Colonic mucosa (tissue), 4 donors: ENCODE measurements at regions not wholly inside any gene's neighbourhood (a gene's known extent, or its start where the extent isn't known, plus 50 kb on each side); places are given as distances from the start of the nearest gene placed in this dataset.

Source experiments
- DNase-seq: peaks from one replicate; pipeline ENCODE4 v3.0.0-alpha.2; 2020
- H3K27ac ChIP-seq: fragments of 200-600 bp; one replicate; pipeline ENCODE4 v1.8.0; 2021
- H3K27me3 ChIP-seq: fragments of 200-600 bp; one replicate; pipeline ENCODE4 v1.8.0; 2021
- H3K36me3 ChIP-seq: fragments of 200-600 bp; one replicate; pipeline ENCODE4 v1.8.0; 2021
- H3K4me1 ChIP-seq: fragments of 200-600 bp; one replicate; pipeline ENCODE4 v1.8.0; 2021; ENCODE audit warnings: mild to moderate bottlenecking
- H3K4me3 ChIP-seq: fragments of 200-600 bp; one replicate; pipeline ENCODE4 v1.8.0; 2021
- H3K9ac ChIP-seq, 2 donors: one replicate each; pipeline ENCODE4 v1.7.0; 2013; ENCODE audit warnings: control low read depth in 2 of 2, low read depth in 2 of 2, low read length in 2 of 2
- H3K9me3 ChIP-seq: fragments of 200-600 bp; one replicate; pipeline ENCODE4 v1.8.0; 2021
- CTCF ChIP-seq: fragments of 200-600 bp; IDR thresholded peaks from one replicate; pipeline ENCODE4 v1.8.0; 2022; ENCODE audit warnings: antibody characterized with exemption, mild to moderate bottlenecking
- intact Hi-C: fragments of 100-400 bp; cut with DNase I; formaldehyde crosslinking; loops from one replicate; pipeline ENCODE4 v1.14.1; 2022
- donor health status: healthy.
- donor health status: DM: no; HTN: no; CAD: no.
- donor health status: DM: no; HTN: no; CAD: no.

- Histone ChIP-seq H3K4me3 (no peak overlapping the region), H3K36me3 (no peaks in the 10 kb centered on the region), H3K4me1 (no peaks in the 10 kb centered on the region), H3K9me3 (no peaks in the 10 kb centered on the region), H3K27ac (no peak overlapping the region), H3K27me3 (no peaks in the 10 kb centered on the region), H3K9ac (no peak overlapping the region)
- no peak for TF ChIP-seq CTCF
- no peak for DNase-seq
- intact Hi-C loops, result no loop called here
These were observed 214.6 kb downstream of the CBLN2 start for GRCh38 chr18:72329533-72329932.

- no peaks in the 10 kb centered on the region for H3K9me3 ChIP-seq
- DNase-seq, result no peak
- intact Hi-C loops, result no loop called here
- H3K27me3 ChIP-seq, result no peaks in the 10 kb centered on the region
- no peaks in the 10 kb centered on the region for H3K4me1 ChIP-seq
- TF ChIP-seq CTCF, result no peak
- no peak overlapping the region for H3K9ac ChIP-seq
- no peaks in the 10 kb centered on the region for H3K36me3 ChIP-seq
- no peak overlapping the region for H3K27ac ChIP-seq
- H3K4me3 ChIP-seq, result no peak overlapping the region
These were observed 218.8 kb downstream of the CBLN2 start for GRCh38 chr18:72325307-72325706.

DNA sequence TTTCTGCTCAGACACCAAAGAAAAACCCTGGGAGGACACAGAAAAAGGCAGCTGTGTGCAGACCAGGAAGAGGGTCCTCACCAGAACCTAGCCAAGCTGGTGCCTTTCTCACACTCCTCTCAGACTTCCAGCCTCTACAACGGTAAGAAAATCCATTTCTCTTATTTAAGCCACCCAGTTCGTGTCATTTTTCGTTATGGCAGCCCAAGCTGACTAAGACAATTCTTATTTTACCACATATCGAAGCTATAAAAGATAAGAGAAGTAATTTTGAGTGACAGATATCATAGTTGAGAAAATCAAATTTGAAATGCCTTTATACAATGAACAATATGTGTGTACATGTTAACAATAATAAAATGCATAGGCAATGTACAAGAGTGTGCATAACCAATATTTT is 219.5 kb downstream of the CBLN2 start:
- intact Hi-C loops, result no loop called here
- DNase-seq, result no peak
- no peaks in the 10 kb centered on the region for H3K36me3 ChIP-seq
- TF ChIP-seq CTCF, result no peak
- no peaks in the 10 kb centered on the region for H3K27me3 ChIP-seq
- no peak overlapping the region for H3K4me3 ChIP-seq
- H3K9me3 ChIP-seq, result no peaks in the 10 kb centered on the region
- H3K9ac ChIP-seq, result no peak overlapping the region
- no peak overlapping the region for H3K27ac ChIP-seq
- H3K4me1 ChIP-seq, result no peaks in the 10 kb centered on the region

GRCh38 chr18:72316497-72316896 is 227.6 kb downstream of the CBLN2 start:
- Histone ChIP-seq H3K4me3 (no peak overlapping the region), H3K36me3 (no peaks in the 10 kb centered on the region), H3K9ac (no peak overlapping the region), H3K27ac (no peak overlapping the region), H3K27me3 (no peaks in the 10 kb centered on the region), H3K9me3 (no peaks in the 10 kb centered on the region), H3K4me1 (no peaks in the 10 kb centered on the region)
- no peak for TF ChIP-seq CTCF
- DNase-seq, result no peak
- intact Hi-C loops, result no loop called here

DNA sequence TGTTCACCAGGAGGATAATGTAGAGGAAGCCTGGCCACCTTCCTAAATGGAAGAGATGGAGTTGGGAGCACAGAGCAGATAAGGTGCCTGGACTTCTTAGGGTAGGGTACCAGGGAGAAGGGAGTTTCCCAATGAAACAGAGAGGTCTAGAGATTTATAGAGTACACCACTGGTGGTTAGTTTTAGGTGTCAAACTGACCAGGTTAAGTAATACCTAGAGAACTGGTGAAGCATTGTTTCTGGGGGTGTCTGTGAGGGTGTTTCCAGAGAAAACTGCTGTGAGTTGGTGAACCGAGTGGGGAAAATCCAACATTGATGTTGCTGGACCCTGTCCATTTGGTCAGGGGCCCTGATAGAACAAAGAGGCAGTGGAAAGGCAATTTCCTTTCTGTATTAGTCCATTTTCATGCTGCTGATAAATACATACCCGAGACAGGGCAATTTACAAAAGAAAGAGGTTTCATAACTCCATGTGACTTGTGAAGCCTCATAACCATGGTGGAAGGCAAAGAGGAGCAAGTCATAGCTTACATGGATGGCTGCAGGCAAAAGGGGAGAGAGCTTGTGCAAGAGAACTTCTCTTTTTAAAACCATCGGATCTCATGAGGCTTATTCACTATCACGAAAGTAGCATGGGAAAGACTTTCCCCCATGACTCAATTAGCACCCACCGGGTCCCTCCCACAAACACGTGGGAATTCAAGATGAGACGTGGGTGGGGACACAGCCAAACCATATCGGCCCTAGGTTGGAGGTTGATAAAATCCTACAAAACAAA is 260.8 kb downstream of the CBLN2 start:
- no peaks in the 10 kb centered on the region for H3K4me1 ChIP-seq
- TF ChIP-seq CTCF, result no peak
- H3K36me3 ChIP-seq, result no peaks in the 10 kb centered on the region
- H3K4me3 ChIP-seq, result no peak overlapping the region
- H3K27me3 ChIP-seq, result no peaks in the 10 kb centered on the region
- H3K9me3 ChIP-seq, result no peaks in the 10 kb centered on the region
- intact Hi-C loops, result no loop called here
- H3K27ac ChIP-seq, result no peak overlapping the region
- H3K9ac ChIP-seq, result no peak overlapping the region
- no peak for DNase-seq
